ENCODE measurements at regions not wholly inside any gene's neighbourhood (a gene's known extent, or its start where the extent isn't known, plus 50 kb on each side); places are given as distances from the start of the nearest gene placed in this dataset.

- TF ChIP-seq CTCF (IDR thresholded peaks at IDR 0.05; ENCODE audit: low read length), result no peak
- no peak for TF ChIP-seq EZH2phosphoT487 (IDR thresholded peaks at IDR 0.05; ENCODE audit: low read length)
These were observed 459.0 kb upstream of the ST8SIA4 start for GRCh38 chr5:101362067-101362466.
